HG02840 (cell line): ENCODE measurements at regions not wholly inside any gene's neighbourhood (a gene's known extent, or its start where the extent isn't known, plus 50 kb on each side); places are given as distances from the start of the nearest gene placed in this dataset.

ENCODE experiments used
- ATAC-seq: cut with Tn5 transposase; IDR thresholded peaks from one replicate; pipeline ENCODE4 v1.9.1; 2021; ENCODE audit warnings: mild to moderate bottlenecking, moderate library complexity, moderate number of reproducible peaks; ENCODE audit not compliant: unreplicated experiment, low FRiP score

DNA sequence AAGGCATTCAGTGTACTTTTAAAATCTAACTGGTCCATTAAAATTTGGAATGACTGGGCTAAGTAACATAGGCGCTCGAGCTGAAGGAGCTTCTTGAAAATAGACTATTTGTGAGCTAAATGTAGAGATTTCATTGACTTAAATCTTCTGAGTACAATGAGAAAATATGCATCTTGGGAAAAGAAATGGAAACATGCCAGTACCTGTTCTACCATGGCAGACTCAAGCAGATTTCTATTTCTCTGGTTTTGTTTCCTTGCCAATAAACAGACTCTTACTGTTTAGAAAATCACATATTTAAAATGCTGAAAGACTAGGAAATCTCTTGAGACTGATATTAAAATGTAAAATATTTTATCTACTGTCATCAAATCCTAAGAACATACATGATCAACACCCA is 678.1 kb downstream of the FAT4 start:
- ATAC-seq, result no peak

DNA sequence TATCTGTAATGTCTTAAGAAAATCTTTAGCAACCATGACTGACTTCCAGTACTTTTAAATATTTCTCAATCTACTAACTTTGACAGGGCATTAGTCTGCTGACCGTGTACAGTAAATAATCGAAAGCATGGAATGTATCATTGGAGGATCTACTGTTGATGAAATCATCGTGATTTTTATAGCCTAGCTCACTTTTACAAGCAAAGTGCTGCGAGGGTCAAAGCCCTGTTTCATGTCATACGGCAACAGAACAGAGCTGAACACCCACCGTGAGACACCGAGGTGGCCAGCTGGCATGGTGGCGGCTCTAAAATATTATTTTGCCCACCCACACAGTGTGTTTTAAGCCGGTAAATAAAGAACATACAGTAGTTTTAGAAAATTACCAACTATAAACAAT is 679.3 kb downstream of the FAT4 start:
- ATAC-seq, result no peak

DNA sequence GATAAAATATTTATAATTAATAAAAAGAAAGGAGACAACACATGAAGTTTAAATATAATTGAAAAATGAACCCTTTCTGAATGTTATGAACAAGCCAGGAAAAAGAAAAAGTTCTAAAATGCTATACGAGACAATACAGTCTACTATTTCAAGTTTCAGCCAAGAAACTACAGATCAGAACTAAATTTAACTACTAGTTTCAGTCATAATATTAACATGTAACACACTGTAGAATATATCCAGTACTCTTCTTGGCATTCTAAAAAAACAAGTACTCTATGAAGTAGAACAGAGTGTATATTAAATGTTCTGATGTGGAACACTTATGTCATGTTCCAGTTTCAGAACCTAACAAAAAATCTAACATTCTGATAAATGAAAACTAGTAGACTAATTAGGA is 679.7 kb downstream of the FAT4 start:
- ATAC-seq, result no peak

DNA sequence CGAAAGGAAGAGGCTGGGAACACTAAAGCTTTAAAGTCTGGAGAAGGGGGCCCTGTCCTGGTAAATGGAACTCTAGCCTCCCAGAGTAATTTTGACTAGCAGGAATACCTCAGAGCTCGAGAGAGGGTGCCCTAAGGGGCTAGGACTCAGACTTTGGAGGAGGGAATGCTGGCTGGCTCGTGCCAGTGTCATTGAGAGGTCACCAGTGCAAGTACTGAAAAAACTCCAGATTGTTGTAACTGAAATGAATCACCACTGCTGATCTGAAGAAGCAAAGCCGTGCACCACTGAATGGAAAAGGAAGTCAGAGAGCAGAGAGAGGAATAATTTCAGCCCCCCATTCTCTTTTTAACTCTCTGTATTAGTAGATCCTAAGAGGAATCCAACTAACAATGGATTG is 690.2 kb downstream of the FAT4 start:
- ATAC-seq, result no peak

DNA sequence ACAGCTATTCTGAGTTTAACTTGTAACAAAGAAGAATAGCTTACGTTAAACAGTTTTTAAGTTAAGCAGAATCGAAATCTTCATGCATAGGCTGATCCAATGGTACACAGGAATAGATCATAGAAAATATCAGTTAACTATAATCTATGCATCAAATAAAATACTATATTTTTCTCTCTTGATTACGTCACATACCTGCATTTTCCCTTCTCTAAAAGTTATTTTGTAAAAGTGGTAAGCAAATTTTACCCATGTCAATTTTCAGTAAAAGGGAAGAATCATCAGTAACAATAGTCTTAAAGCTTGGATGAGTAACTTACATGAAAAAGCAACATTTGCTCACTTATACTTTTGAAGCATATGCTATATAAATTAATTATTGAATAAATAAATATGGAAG is 692.4 kb downstream of the FAT4 start:
- no peak for ATAC-seq

DNA sequence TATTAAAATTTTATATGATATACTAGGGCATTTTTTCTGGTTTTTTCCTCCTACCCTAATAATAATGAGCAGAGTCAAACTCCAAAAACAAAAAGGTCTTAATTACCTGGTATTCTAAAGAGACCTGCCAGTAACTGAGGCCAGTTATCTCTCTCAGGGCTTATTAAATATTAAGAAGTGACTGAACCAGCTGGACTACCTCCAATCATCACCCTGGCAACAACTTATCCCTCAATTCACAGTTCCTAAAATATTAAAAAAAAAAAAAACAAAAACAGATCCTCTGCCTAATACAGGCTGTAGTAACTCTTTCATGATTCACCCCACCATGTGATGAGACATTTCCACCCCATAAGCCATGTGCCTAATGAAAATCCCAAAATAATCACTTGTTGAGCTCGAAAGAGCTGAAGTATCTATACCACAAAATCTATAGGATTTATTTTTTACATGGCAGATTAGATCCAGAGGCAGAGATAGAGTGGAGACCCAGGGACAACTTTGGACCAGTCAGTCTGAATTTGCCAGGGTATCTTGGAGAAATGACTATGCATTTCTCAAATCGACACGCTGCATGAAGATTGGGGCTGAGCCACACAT is 698.0 kb downstream of the FAT4 start:
- ATAC-seq, result no peak

DNA sequence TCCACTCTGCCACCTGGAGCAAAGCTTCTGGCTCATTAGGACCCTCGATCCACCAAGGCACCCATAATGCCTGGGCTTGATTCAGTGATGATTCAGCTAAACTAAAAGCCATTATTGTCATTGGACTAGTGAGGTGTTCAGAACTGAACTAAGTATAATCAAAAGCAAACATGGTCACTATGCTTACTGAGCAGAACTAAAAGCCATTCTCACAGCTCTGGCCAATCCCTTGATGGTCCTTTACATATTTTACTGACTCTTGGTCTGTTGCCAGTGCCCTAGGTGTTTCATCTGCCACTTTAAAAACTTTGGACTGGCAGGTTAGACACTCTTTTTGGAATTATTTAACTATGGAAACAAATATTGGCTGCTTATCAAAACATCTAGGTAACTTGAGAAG is 703.5 kb downstream of the FAT4 start:
- ATAC-seq, result no peak

DNA sequence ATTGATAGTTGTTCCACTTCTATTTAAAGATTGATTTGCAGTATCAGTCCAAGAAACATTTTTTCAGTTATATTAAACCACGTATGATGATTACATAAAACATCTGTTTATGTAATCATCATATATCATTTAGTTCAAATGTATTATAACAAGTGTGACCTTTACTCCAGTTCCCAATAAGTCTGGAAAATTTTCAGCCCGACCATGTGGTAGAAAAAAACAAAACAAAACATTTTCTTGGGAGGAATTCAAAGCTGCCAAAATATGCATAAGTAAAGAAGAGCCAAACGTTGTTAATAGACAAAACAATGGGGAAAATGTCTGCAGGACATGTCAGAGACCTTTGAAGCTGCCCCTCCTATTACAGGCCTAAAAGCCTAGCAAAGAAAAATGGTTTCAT is 709.1 kb downstream of the FAT4 start:
- ATAC-seq, result no peak

DNA sequence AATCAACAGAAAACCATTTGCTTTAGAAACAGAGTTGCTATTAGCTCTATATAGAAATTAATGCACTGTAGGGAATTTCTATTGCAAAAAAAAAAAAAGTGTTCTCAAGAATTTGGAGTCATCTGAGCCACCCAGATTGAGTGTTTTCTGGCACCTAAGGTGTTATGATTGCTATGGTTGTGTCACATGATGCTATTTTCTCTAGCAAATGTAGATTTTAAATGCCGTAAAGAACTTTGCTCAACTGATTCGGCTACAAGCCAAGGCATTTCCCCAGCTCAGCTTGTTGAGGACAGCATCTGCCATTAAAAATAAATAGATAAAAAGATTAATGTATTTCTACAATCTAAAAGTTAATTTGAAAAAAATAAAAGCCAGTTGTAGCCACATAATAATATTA is 712.8 kb downstream of the FAT4 start:
- no peak for ATAC-seq

DNA sequence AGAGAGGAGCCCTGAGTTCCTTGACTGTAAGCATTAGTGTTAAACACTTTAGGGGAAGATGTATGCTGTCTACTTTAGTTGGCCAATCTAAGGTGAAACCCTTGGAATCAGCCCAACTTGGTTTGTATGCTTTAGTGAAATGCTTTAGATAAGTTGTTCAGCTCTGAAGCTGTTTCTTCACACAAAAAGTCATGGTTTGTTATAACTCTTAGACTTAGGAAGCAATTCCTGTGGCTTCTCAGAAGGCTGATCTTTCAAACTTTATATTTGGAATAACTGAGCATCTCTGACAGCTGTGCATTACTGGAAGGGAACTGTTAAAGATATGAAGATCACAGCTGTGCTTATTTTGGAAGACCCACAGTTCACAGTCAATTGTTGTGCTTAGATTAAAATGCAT is 714.1 kb downstream of the FAT4 start:
- no peak for ATAC-seq

DNA sequence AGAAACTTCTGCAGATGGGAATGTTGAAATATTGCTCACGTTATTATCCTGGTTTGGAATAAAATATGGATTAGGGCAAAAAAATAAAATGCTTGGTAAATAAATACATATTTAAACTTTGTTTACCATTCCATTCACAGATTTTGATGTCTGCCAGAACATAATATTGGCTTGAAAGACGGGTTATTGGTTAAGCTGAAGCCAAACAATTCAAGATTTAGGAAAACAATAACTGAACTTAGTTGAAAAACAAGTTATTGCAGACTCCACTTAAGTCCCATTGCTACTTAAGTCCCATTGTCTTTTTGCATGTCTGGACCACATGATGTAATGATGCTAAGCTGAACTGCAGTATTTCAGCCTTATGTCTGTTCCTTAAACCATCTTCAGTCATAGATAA is 722.5 kb downstream of the FAT4 start:
- ATAC-seq, result no peak

DNA sequence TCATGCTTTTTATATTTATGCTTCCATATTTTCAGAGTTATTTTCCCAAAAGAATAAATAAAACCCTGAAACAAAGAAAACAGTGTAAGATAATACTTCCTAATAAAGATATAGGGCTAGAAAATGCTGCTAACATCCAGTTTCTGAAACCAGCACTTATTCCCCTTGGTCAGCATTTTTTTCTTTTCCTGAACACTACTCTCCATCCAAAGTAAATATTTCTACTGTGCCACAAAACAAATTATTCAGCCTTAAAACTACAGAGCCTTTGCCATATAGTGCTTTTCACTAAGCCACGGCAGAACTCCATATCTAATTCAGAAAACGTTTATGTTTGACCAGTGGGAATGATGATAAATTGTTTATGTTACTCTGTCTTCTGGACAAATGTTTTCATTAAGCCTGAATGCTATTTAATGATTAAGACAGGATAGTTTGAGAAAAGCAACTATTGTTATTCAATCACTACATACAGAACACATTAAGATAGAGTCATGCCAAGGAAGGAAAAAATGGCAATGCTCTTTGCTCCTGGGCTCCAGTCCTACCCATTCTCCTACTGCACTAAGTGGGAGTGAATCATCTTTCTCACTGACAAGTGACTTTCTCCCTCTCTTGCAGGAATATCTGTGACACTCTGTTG is 723.9 kb downstream of the FAT4 start:
- ATAC-seq, result no peak

DNA sequence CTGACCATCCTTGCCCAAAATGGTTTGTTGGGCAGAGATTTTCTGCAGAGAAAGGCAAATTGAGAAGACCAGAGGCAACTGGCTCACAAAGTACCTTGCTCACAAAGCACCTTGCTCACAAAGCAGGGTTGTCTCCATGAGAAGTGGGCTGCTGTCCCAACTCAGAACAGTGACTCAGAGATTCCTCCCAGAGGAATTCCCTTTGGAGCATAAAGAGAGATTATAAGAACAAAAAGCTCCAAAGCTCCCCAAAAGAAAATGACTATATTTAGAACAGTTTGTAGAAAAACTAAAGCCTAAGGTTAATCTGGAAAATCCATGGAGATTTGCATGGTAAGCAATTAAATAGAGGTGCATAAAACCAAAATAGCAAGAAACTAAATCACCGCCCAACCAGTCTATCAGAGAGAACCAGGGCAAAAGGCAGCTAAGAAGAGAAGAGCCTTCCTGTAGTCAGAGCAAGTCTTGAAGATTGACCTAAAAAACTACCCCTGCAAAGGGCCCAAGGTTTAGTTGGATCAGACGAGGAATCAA is 731.4 kb downstream of the FAT4 start:
- no peak for ATAC-seq

DNA sequence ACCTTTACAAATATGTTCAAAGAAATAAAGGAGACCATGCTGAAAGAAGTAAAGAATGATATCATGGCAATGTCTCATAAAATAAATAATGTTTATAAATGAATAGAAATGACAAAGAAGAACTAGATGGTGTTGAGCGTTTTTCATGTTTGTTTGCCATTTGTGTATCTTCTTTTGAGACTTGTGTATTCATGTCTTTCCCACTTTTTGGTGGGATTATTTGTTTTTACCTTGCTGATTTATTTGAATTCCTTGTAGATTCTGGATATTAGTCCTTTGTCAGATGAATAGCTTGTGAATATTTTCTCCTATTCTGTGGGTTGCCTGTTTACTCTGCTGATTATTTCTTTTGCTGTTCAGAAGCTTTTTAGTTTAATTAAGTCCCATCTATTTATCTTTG is 732.4 kb downstream of the FAT4 start:
- ATAC-seq, result no peak

DNA sequence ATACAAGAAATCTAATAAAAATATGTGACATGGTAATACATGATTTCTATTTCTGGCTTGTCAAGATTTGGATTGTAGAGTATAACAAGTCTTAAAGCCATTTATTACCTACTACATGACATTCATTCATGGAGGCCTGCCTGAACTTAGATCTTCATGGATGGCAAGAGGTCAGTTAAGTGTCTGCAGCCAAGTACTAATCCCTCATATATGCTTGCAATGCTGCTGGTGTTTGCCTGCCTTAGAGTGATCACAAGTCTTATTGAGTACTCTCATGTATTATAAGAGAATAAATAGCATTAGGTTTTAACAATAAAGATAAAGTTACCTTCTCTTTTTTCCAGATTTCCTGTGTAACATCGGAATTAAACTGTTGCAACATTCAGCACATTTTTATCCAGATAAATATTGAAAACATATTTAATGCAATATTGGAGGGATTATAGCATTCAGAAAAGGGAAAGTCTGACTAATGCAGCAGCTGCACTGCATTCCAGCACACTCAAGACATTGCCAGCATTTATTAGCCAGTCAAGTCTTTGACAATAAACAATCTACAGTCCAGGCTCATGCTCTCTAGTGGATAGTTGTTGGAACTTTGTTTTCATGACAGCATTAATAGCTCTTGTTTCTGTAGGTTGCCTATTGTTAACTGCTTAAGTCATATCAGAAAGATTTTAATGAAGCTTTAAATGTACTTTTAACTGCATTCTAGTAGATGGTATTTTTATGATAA is 737.1 kb downstream of the FAT4 start:
- no peak for ATAC-seq

DNA sequence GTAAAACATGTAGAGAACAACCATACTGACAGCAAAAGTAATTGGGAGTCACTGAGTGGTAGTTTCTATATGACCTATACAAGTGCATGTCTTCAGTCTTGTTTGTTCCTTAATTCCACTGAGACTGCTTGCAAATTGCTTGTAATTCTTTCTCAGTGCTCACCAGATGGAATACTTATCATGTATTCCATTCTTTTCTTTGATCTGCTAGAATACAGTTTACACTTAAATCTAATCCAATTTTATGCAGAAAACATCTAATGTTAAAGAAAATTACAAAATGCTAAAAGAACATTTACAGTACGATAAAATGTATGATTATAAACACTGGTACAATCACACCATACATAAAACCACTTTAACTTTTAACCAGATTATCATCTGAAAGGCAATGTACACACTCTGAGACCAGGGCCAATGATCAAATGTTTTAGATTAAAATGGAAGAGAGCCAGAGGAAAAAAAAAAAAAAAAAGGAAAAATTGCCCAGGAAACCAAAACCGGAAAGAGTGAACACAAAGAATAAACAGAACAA is 741.4 kb downstream of the FAT4 start:
- ATAC-seq, result no peak

DNA sequence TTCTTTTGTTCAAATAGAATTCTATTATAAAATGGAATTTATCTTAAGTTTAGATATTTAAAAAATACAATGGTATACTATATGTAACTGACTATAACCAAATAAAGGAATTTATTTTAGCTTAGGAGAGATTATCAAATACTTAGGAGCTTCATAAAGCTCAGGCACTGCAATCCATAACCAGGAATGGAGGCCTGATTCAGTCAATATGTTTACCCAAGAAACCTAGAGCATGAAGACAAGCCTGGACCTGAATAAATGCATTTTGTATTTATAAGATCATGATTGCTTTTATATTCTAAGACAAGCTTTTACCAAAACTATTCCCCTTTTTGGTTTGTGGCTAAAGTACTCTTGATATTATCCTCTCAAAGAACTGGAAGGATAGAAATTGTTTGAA is 742.6 kb downstream of the FAT4 start:
- no peak for ATAC-seq

DNA sequence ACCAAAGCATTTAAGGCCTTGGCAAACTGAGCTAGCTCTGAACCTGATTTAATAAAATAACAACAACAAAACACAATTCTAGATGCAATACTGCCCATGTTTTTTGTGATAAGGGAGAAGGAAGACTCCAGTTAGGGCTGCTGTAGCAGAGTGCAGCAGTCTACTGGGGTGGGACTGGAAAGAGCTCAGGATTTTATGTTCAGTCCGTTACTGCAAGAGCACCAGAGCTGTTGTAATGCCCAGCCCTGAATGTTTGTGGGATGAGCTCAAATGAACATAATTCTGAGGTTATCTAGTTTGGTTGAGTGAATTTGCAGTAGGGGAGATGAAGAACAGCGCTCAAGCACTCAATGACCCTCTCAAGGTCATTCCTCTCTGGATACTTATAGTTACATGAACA is 743.8 kb downstream of the FAT4 start:
- ATAC-seq, result no peak

DNA sequence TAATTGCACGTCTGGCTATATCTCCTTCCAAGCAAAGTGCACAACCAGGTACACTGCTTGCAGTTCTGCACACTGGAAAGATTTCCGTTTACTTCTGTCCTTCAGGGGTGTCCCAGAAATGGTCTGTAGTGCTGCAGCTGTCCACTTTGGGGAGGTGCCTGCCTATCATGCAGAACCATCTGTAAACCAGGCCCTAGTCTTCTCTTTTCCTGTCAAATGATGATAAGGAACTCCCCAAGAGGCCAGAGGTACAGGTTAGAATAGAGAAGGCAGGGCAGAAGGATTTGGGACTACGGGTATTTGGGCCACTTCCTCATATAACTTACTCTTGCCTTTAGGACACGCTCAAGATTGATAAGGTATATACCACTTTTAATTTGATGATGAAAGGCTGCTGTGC is 746.9 kb downstream of the FAT4 start:
- ATAC-seq, result no peak

DNA sequence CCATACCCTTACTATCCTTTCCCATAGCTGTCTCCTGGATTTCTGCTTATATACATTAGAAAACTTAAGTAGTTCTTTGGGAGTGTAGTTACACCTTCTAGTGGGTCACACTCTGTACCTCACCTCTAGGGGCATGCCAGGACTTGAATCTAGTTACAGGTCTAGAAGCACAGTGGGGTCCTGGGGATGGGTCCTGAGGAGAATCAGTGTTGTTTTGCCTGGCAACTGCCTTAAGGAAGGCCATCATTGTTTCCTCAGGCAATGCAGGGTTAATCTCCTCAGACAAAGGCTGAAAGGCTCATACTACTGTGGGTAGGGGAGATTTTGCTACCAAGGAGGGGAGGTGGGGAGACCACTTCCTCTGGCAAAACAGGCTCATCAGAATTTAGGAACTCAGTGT is 750.3 kb downstream of the FAT4 start:
- no peak for ATAC-seq
